ENCODE measurements at regions not wholly inside any gene's neighbourhood (a gene's known extent, or its start where the extent isn't known, plus 50 kb on each side); places are given as distances from the start of the nearest gene placed in this dataset.

GRCh38 chr4:189385098-189385497, 555.6 kb upstream of the FRG1 start:
- H3K79me2 ChIP-seq (ENCODE audit: insufficient read depth, low read length) = no peaks in the 10 kb centered on the region
- POLR2A ChIA-PET = no interaction called here
- no peaks in the 10 kb centered on the region for H3K27me3 ChIP-seq (ENCODE audit: insufficient read depth, low read length)
- no TSS peak for BruUV-seq (replicated peaks)
- no peak overlapping the region for H3K27ac ChIP-seq (ENCODE audit: low read depth, low read length)
- TF ChIP-seq CBX3 (IDR thresholded peaks at IDR 0.05; ENCODE audit: low read depth) = no peak
- no peak overlapping the region for H2AFZ ChIP-seq (ENCODE audit: low read depth, low read length, poor library complexity, severe bottlenecking)
- no peak for ATAC-seq
- no peaks in the 10 kb centered on the region for H3K4me1 ChIP-seq (ENCODE audit: control insufficient read depth in 1 of 2, insufficient read depth in 2 of 2, low read length in 2 of 2)
- H3K9me3 ChIP-seq (ENCODE audit: control insufficient read depth in 1 of 2, insufficient read depth in 1 of 2, low read depth in 1 of 2, low read length in 2 of 2) = no peaks in the 10 kb centered on the region
- H3K9ac ChIP-seq (ENCODE audit: low read length) = no peak overlapping the region
- intact Hi-C loops (cut with micrococcal nuclease) = no loop called here
- H3K36me3 ChIP-seq (ENCODE audit: control insufficient read depth in 1 of 2, insufficient read depth in 2 of 2, low read length in 2 of 2) = no peaks in the 10 kb centered on the region
- no peaks in the 10 kb centered on the region for H3K9me2 ChIP-seq (ENCODE audit: insufficient read depth)
- no peak overlapping the region for H3K4me2 ChIP-seq (ENCODE audit: low read length)
- RAD21 ChIA-PET (ENCODE audit: low non-redundant PET in 1 of 2, low total read pairs in 2 of 2, uncharacterized antibody in 2 of 2, unreplicated experiment in 2 of 2) = no interaction called here
- DNase-seq (ENCODE audit: low read depth, low spot score) = no peak
- H4K20me1 ChIP-seq (ENCODE audit: insufficient read depth) = no peaks in the 10 kb centered on the region
- CTCF ChIA-PET = no interaction called here
- no peak overlapping the region for H3K4me3 ChIP-seq (replicated peaks in 1 of 2; ENCODE audit: low read depth in 1 of 2, low read length in 2 of 2)

DNA sequence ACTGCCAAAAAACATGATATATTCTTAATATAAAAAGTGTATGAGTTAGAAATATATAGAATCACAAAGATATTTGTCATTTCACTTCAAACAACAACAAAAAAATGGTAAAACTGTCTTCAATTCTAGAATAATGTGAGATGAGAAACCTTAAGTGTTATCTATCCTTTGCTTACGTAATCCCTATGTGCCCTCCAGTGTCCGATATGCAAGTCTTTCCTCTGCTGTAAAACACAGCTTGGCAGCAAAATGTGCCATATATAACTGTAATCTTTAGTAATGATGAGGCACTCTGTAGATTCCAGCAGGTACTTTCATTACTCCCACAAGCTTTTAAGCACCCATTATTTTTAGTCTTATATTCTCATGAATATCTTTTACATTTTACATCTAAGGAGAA, 555.1 kb upstream of the FRG1 start:
- TF ChIP-seq RAD21 (IDR thresholded peaks at IDR 0.05; ENCODE audit: low read depth) (no peak), EZH2 (IDR thresholded peaks at IDR 0.05) (no peak), ELF1 (IDR thresholded peaks at IDR 0.05; ENCODE audit: borderline replicate concordance, low read depth) (no peak), ZNF274 (IDR thresholded peaks at IDR 0.05; ENCODE audit: low read depth, low read length) (no peak), POLR2AphosphoS5 (IDR thresholded peaks at IDR 0.05; ENCODE audit: low read depth, low read length) (no peak), CBX3 (IDR thresholded peaks at IDR 0.05; ENCODE audit: low read depth) (no peak), TCF7L2 (IDR thresholded peaks at IDR 0.05; ENCODE audit: borderline replicate concordance, extremely low read depth, insufficient read depth, insufficient read length) (no peak), YY1 (IDR thresholded peaks at IDR 0.05; ENCODE audit: extremely low read depth, insufficient replicate concordance, low read depth, low read length) (no peak), SP1 (IDR thresholded peaks at IDR 0.05; ENCODE audit: low read depth) (no peak), MAX (IDR thresholded peaks at IDR 0.05) (no peak), ZFX (IDR thresholded peaks at IDR 0.05) (no peak), ATF3 (IDR thresholded peaks at IDR 0.05) (no peak), FOSL1 (IDR thresholded peaks at IDR 0.05; ENCODE audit: low read depth) (no peak), CTCF (IDR thresholded peaks at IDR 0.05 in 2 of 3, conservative IDR thresholded peaks at IDR 0.05 in 1 of 3; ENCODE audit: borderline replicate concordance in 1 of 3, insufficient read depth in 1 of 3, low read depth in 2 of 3, low read length in 2 of 3) (no peak)
- TF ChIP-seq, protein P1, sequence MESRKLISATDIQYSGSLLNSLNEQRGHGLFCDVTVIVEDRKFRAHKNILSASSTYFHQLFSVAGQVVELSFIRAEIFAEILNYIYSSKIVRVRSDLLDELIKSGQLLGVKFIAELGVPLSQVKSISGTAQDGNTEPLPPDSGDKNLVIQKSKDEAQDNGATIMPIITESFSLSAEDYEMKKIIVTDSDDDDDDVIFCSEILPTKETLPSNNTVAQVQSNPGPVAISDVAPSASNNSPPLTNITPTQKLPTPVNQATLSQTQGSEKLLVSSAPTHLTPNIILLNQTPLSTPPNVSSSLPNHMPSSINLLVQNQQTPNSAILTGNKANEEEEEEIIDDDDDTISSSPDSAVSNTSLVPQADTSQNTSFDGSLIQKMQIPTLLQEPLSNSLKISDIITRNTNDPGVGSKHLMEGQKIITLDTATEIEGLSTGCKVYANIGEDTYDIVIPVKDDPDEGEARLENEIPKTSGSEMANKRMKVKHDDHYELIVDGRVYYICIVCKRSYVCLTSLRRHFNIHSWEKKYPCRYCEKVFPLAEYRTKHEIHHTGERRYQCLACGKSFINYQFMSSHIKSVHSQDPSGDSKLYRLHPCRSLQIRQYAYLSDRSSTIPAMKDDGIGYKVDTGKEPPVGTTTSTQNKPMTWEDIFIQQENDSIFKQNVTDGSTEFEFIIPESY (IDR thresholded peaks at IDR 0.05; ENCODE audit: extremely low read depth, insufficient replicate concordance, low read length) = no peak
- no TSS peak for BruUV-seq (replicated peaks)
- ChIA-PET POLR2A (no interaction called here), CTCF (no interaction called here), RAD21 (ENCODE audit: low non-redundant PET in 1 of 2, low total read pairs in 2 of 2, uncharacterized antibody in 2 of 2, unreplicated experiment in 2 of 2) (no interaction called here)
- Histone ChIP-seq H3K4me2 (ENCODE audit: low read length) (no peak overlapping the region), H3K4me1 (ENCODE audit: control insufficient read depth in 1 of 2, insufficient read depth in 2 of 2, low read length in 2 of 2) (no peaks in the 10 kb centered on the region), H3K79me2 (ENCODE audit: insufficient read depth, low read length) (no peaks in the 10 kb centered on the region), H3K9ac (ENCODE audit: low read length) (no peak overlapping the region), H3K4me3 (replicated peaks in 1 of 2; ENCODE audit: low read depth in 1 of 2, low read length in 2 of 2) (no peak overlapping the region), H3K9me2 (ENCODE audit: insufficient read depth) (no peaks in the 10 kb centered on the region), H3K27ac (ENCODE audit: low read depth, low read length) (no peak overlapping the region), H4K20me1 (ENCODE audit: insufficient read depth) (no peaks in the 10 kb centered on the region), H3K9me3 (ENCODE audit: control insufficient read depth in 1 of 2, insufficient read depth in 1 of 2, low read depth in 1 of 2, low read length in 2 of 2) (no peaks in the 10 kb centered on the region), H3K27me3 (ENCODE audit: insufficient read depth, low read length) (no peaks in the 10 kb centered on the region), H2AFZ (ENCODE audit: low read depth, low read length, poor library complexity, severe bottlenecking) (no peak overlapping the region), H3K36me3 (ENCODE audit: control insufficient read depth in 1 of 2, insufficient read depth in 2 of 2, low read length in 2 of 2) (no peaks in the 10 kb centered on the region)
- ATAC-seq (no peak), DNase-seq (ENCODE audit: low read depth, low spot score) (no peak)
- intact Hi-C loops (cut with micrococcal nuclease) = no loop called here
